ENCODE measurements at regions not wholly inside any gene's neighbourhood (a gene's known extent, or its start where the extent isn't known, plus 50 kb on each side); places are given as distances from the start of the nearest gene placed in this dataset.

- Histone ChIP-seq H3K27me3 (no peaks in the 10 kb centered on the region), H3K9me3 (no peaks in the 10 kb centered on the region), H3K4me3 (no peak overlapping the region), H3K4me1 (no peaks in the 10 kb centered on the region), H3K27ac (no peak overlapping the region), H3K36me3 (no peaks in the 10 kb centered on the region)
- no peak for DNase-seq (ENCODE audit: low spot score in 2 of 2)
- TF ChIP-seq, protein P1, sequence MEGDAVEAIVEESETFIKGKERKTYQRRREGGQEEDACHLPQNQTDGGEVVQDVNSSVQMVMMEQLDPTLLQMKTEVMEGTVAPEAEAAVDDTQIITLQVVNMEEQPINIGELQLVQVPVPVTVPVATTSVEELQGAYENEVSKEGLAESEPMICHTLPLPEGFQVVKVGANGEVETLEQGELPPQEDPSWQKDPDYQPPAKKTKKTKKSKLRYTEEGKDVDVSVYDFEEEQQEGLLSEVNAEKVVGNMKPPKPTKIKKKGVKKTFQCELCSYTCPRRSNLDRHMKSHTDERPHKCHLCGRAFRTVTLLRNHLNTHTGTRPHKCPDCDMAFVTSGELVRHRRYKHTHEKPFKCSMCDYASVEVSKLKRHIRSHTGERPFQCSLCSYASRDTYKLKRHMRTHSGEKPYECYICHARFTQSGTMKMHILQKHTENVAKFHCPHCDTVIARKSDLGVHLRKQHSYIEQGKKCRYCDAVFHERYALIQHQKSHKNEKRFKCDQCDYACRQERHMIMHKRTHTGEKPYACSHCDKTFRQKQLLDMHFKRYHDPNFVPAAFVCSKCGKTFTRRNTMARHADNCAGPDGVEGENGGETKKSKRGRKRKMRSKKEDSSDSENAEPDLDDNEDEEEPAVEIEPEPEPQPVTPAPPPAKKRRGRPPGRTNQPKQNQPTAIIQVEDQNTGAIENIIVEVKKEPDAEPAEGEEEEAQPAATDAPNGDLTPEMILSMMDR (IDR thresholded peaks at IDR 0.05) = no peak
- intact Hi-C loops (cut with DNase I) = no loop called here
Measured at GRCh38 chr11:115927823-115928329, 423.7 kb upstream of the CADM1 start.

- no peak for DNase-seq (ENCODE audit: low spot score in 2 of 2)
Measured at GRCh38 chr11:115926601-115927000, 422.4 kb upstream of the CADM1 start.

DNA sequence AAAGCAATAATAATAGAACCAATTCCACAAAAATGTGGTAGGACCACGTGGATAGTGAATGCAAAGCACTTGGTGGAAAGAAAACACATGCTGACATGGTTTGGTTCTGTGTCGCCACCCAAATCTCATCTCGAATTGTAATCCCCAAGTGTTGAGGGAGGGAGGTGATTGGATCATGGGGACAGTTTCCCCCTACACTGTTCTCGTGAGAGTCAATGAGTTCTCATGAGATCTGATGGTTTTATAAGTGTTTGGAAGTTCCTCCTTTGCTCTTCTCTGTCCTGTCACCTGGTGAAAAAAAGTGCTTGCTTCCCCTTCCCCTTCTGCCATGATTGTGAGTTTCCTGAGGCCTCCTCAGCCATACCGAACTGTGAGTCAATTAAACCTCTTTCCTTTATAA, 421.9 kb upstream of the CADM1 start:
- intact Hi-C loops (cut with DNase I) = no loop called here
- H3K4me1 ChIP-seq = no peaks in the 10 kb centered on the region
- TF ChIP-seq, protein P1 (IDR thresholded peaks at IDR 0.05) = no peak
- no peak overlapping the region for H3K4me3 ChIP-seq
- no peaks in the 10 kb centered on the region for H3K36me3 ChIP-seq
- H3K27ac ChIP-seq = no peak overlapping the region
- H3K27me3 ChIP-seq = no peaks in the 10 kb centered on the region
- H3K9me3 ChIP-seq = no peaks in the 10 kb centered on the region
- DNase-seq (ENCODE audit: low spot score in 2 of 2) = no peak

More at GRCh38 chr11:115926601-115927000, 422.4 kb upstream of the CADM1 start:
- Histone ChIP-seq H3K36me3 (no peaks in the 10 kb centered on the region), H3K4me1 (no peaks in the 10 kb centered on the region), H3K4me3 (no peak overlapping the region), H3K27me3 (no peaks in the 10 kb centered on the region), H3K27ac (no peak overlapping the region), H3K9me3 (no peaks in the 10 kb centered on the region)
- TF ChIP-seq, protein P1 (IDR thresholded peaks at IDR 0.05) = no peak
- intact Hi-C loops (cut with DNase I) = no loop called here

DNA sequence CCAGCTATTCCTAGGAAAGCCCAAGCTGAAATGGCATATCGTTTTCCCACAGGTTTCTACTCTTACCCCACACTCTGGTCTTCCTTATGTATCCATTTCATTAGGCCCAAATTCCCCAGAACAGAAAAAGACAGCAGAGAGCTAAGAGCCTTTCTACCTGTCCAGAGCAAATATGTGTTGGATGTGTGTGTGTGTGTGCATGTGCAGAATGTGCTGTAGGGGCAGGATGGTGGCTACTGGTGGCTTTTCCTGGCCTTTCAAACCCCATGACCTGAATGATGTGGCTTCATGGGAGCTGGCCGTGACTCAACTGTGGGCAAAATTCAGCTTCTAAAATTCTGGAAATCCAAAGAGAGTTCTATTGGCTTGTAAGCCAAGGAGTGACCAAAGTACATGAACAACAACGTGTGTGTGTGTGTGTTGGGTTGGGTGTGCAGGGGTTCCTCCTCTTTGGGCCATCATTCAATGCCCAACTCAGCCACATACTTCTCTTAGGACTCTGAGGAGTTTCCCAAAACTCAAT, 421.4 kb upstream of the CADM1 start:
- Histone ChIP-seq H3K4me3 (no peak overlapping the region), H3K27me3 (no peaks in the 10 kb centered on the region), H3K4me1 (no peaks in the 10 kb centered on the region), H3K27ac (no peak overlapping the region), H3K9me3 (no peaks in the 10 kb centered on the region), H3K36me3 (no peaks in the 10 kb centered on the region)
- intact Hi-C loops (cut with DNase I) = no loop called here
- no peak for DNase-seq (ENCODE audit: low spot score in 2 of 2)
- TF ChIP-seq, protein P1 (IDR thresholded peaks at IDR 0.05) = no peak

GRCh38 chr11:115924744-115925567, 420.7 kb upstream of the CADM1 start:
- Histone ChIP-seq H3K4me3 (no peak overlapping the region), H3K4me1 (no peaks in the 10 kb centered on the region), H3K27me3 (no peaks in the 10 kb centered on the region), H3K36me3 (no peaks in the 10 kb centered on the region), H3K9me3 (no peaks in the 10 kb centered on the region), H3K27ac (no peak overlapping the region)
- TF ChIP-seq, protein P1 (IDR thresholded peaks at IDR 0.05) = no peak
- intact Hi-C loops (cut with DNase I) = no loop called here
- DNase-seq (ENCODE audit: low spot score in 2 of 2) = no peak
